WTC11 (cell line): ENCODE measurements at regions not wholly inside any gene's neighbourhood (a gene's known extent, or its start where the extent isn't known, plus 50 kb on each side); places are given as distances from the start of the nearest gene placed in this dataset.

Source experiments
- ATAC-seq: fragments of 200-7000 bp; cut with Tn5 transposase; 2 replicates; pipeline ENCODE4 v1.10.0; 2021; ENCODE audit warnings: mild to moderate bottlenecking, moderate library complexity
- CTCF ChIA-PET: fragments of 300-600 bp; sonication (Branson Sonifier 250); formaldehyde crosslinking; loops from one replicate; lab custom pipeline; 2021; ENCODE audit warnings: antibody characterized with exemption; lab: Charles Lee
- POLR2A ChIA-PET: fragments of 350-600 bp; sonication (Branson Sonifier 250); formaldehyde crosslinking; loops from one replicate; lab custom pipeline; 2021; ENCODE audit warnings: antibody characterized with exemption; lab: Charles Lee
- DNase-seq: peaks from one replicate; pipeline ENCODE4 v3.0.0; 2021; ENCODE audit warnings: low spot score
- H3K27ac Mint-ChIP-seq: 2 replicates; pipeline ENCODE4 v1.8.0; 2021; ENCODE audit warnings: mixed read lengths
- H3K27me3 Mint-ChIP-seq: 2 replicates; pipeline ENCODE4 v1.8.0; 2021; ENCODE audit warnings: low read depth, mild to moderate bottlenecking, moderate library complexity, mixed read lengths
- H3K36me3 Mint-ChIP-seq: 2 replicates; pipeline ENCODE4 v1.8.0; 2021; ENCODE audit warnings: mixed read lengths
- H3K4me1 Mint-ChIP-seq: 2 replicates; pipeline ENCODE4 v1.8.0; 2022; ENCODE audit warnings: mixed read lengths
- H3K4me3 Mint-ChIP-seq: 2 replicates; pipeline ENCODE4 v1.8.0; 2021; ENCODE audit warnings: mild to moderate bottlenecking, moderate library complexity, mixed read lengths
- H3K9me3 Mint-ChIP-seq: 2 replicates; pipeline ENCODE4 v1.8.0; 2021; ENCODE audit warnings: mixed read lengths
- AR ChIP-seq: fragments of 250-450 bp; sonication (Bioruptor Pico); IDR thresholded peaks from 2 replicates; pipeline ENCODE4 v1.9.0; 2021; ENCODE audit warnings: mild to moderate bottlenecking
- ATF3 ChIP-seq: sonication (generic); formaldehyde crosslinking; conservative IDR thresholded peaks from 2 replicates; pipeline ENCODE4 v1.8.1; 2022; ENCODE audit warnings: mild to moderate bottlenecking, missing genetic modification reagents
- CREM ChIP-seq: sonication (generic); formaldehyde crosslinking; IDR thresholded peaks from 2 replicates; pipeline ENCODE4 v1.8.1; 2022; ENCODE audit warnings: mild to moderate bottlenecking, missing genetic modification reagents, moderate library complexity
- CTCF ChIP-seq: fragments of 200-600 bp; IDR thresholded peaks from 2 replicates; pipeline ENCODE4 v1.8.0; 2022; ENCODE audit warnings: antibody characterized with exemption
- E2F5 ChIP-seq: sonication (generic); formaldehyde crosslinking; IDR thresholded peaks from 2 replicates; pipeline ENCODE4 v1.8.1; 2022; ENCODE audit warnings: mild to moderate bottlenecking, moderate library complexity, missing genetic modification reagents
- ETV6 ChIP-seq: sonication (generic); formaldehyde crosslinking; IDR thresholded peaks from 2 replicates; pipeline ENCODE4 v1.8.1; 2022; ENCODE audit warnings: mild to moderate bottlenecking, missing genetic modification reagents
- FOXK1 ChIP-seq: sonication (generic); formaldehyde crosslinking; IDR thresholded peaks from 2 replicates; pipeline ENCODE4 v1.8.0; 2022; ENCODE audit warnings: mild to moderate bottlenecking, moderate library complexity, missing genetic modification reagents
- JAZF1 ChIP-seq: fragments of 250-450 bp; sonication (Bioruptor Pico); IDR thresholded peaks from 2 replicates; pipeline ENCODE4 v1.9.0; 2021; ENCODE audit warnings: moderate library complexity, mild to moderate bottlenecking, inconsistent platforms
- KAT7 ChIP-seq: sonication (generic); formaldehyde crosslinking; IDR thresholded peaks from 2 replicates; pipeline ENCODE4 v1.8.1; 2023; ENCODE audit warnings: missing genetic modification reagents, mild to moderate bottlenecking, borderline replicate concordance
- PRDM15 ChIP-seq: sonication (generic); formaldehyde crosslinking; IDR thresholded peaks from 2 replicates; pipeline ENCODE4 v1.8.0; 2022; ENCODE audit warnings: missing genetic modification reagents
- PRRX2 ChIP-seq: fragments of 250-450 bp; sonication (Bioruptor Pico); IDR thresholded peaks from 2 replicates; pipeline ENCODE4 v1.8.0; 2021; ENCODE audit warnings: mild to moderate bottlenecking
- RELA ChIP-seq: sonication (generic); formaldehyde crosslinking; IDR thresholded peaks from 2 replicates; pipeline ENCODE4 v1.8.1; 2022; ENCODE audit warnings: missing genetic modification reagents, mild to moderate bottlenecking, borderline replicate concordance
- SOX15 ChIP-seq: fragments of 250-450 bp; sonication (Bioruptor Pico); IDR thresholded peaks from 2 replicates; pipeline ENCODE4 v1.9.0; 2021; ENCODE audit warnings: mild to moderate bottlenecking
- SP1 ChIP-seq: sonication (generic); formaldehyde crosslinking; conservative IDR thresholded peaks from 2 replicates; pipeline ENCODE4 v1.8.1; 2022; ENCODE audit warnings: missing genetic modification reagents
- TEAD1 ChIP-seq: sonication (generic); formaldehyde crosslinking; IDR thresholded peaks from 2 replicates; pipeline ENCODE4 v1.8.0; 2022; ENCODE audit warnings: mild to moderate bottlenecking, missing genetic modification reagents
- USF1 ChIP-seq: sonication (generic); formaldehyde crosslinking; IDR thresholded peaks from 2 replicates; pipeline ENCODE4 v1.8.0; 2022; ENCODE audit warnings: mild to moderate bottlenecking, missing genetic modification reagents
- ZBTB43 ChIP-seq: sonication (generic); formaldehyde crosslinking; IDR thresholded peaks from 2 replicates; pipeline ENCODE4 v1.8.1; 2023; ENCODE audit warnings: mild to moderate bottlenecking, missing genetic modification reagents
- ZNF317 ChIP-seq: sonication (generic); formaldehyde crosslinking; IDR thresholded peaks from 2 replicates; pipeline ENCODE4 v1.8.1; 2023; ENCODE audit warnings: low read depth, mild to moderate bottlenecking, moderate library complexity, missing genetic modification reagents, borderline replicate concordance
- ZNF423 ChIP-seq: fragments of 250-450 bp; sonication (Bioruptor Pico); IDR thresholded peaks from 2 replicates; pipeline ENCODE4 v2.1.2; 2022; ENCODE audit warnings: mild to moderate bottlenecking, moderate library complexity

GRCh38 chr20:24823989-24824693, 124.9 kb upstream of the CST7 start (continued):
- TF ChIP-seq AR = no peak
- no peak for TF ChIP-seq ATF3
- no peak for TF ChIP-seq ZNF317
- no peak for TF ChIP-seq E2F5
- TF ChIP-seq JAZF1 (CRISPR knock-in tag) = no peak

GRCh38 chr20:24825591-24825990, 123.5 kb upstream of the CST7 start:
- DNase-seq (no peak), ATAC-seq (no peak)
- Mint-ChIP-seq H3K36me3 (no peaks in the 10 kb centered on the region), H3K27ac (no peak overlapping the region), H3K9me3 (no peaks in the 10 kb centered on the region), H3K27me3 (no peaks in the 10 kb centered on the region), H3K4me1 (no peaks in the 10 kb centered on the region)
- TF ChIP-seq FOXK1 (CRISPR knock-in tag) = no peak
- no peak for TF ChIP-seq PRRX2 (CRISPR knock-in tag)
- no peak for TF ChIP-seq SP1 (CRISPR knock-in tag)
- no peak for TF ChIP-seq ZBTB43
- TF ChIP-seq, all 79 proteins: peak for 0
- H3K4me3 Mint-ChIP-seq = no peak overlapping the region
- CTCF ChIA-PET = no interaction called here
- POLR2A ChIA-PET = no interaction called here

GRCh38 chr20:24827603-24828295, 121.3 kb upstream of the CST7 start:
- Mint-ChIP-seq H3K4me3 (no peak overlapping the region), H3K36me3 (no peaks in the 10 kb centered on the region), H3K27me3 (no peaks in the 10 kb centered on the region), H3K4me1 (no peaks in the 10 kb centered on the region), H3K9me3 (0 out of 2 replicates have a peak, but pooled peaks cover 4% of the 10 kb centered on the region), H3K27ac (no peak overlapping the region)
- POLR2A ChIA-PET = no interaction called here
- ATAC-seq (no peak), DNase-seq (no peak)
- CTCF ChIA-PET = no interaction called here
- TF ChIP-seq ZNF423 (CRISPR knock-in tag) (no peak), SP1 (CRISPR knock-in tag) (no peak), ZNF317 (no peak), ETV6 (no peak), USF1 (no peak), PRDM15 (CRISPR knock-in tag) (no peak), TEAD1 (CRISPR knock-in tag) (no peak), KAT7 (CRISPR knock-in tag) (no peak), CTCF (no peak), RELA (CRISPR knock-in tag) (no peak), ZBTB43 (no peak), CREM (CRISPR knock-in tag) (no peak), SOX15 (CRISPR knock-in tag) (no peak)
